ENCODE measurements at regions not wholly inside any gene's neighbourhood (a gene's known extent, or its start where the extent isn't known, plus 50 kb on each side); places are given as distances from the start of the nearest gene placed in this dataset.

DNA sequence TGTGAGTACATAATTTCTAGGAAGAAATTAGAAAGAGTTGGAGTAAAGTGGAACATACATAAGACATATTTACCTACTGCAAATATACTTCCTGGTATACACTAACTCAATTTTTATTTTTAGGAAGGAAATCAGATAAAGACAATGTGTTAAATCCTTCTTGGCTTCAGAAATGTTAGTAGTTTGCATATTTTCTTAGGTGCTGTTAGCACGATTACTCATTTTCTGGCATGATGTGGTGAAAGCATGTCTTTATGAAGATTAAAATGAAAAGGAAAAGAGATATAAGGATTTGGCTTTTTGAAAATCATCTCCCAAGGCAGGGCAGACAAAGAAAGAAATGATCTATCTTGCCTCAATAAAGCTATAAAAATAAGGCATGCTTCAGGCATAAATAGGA, 287.6 kb upstream of the E2F7 start:
- H3K4me3 ChIP-seq (replicated peaks; ENCODE audit: low read depth, low read length): no peak overlapping the region
- TF ChIP-seq CTCF (IDR thresholded peaks at IDR 0.05; ENCODE audit: low read depth, low read length, missing control alignments): no peak
- DNase-seq (ENCODE audit: extremely low read depth, low read depth): no peak

GRCh38 chr12:77351860-77352259, 286.5 kb upstream of the E2F7 start:
- no peak for DNase-seq (ENCODE audit: extremely low read depth, low read depth)
- TF ChIP-seq CTCF (IDR thresholded peaks at IDR 0.05; ENCODE audit: low read depth, low read length, missing control alignments): no peak
- H3K4me3 ChIP-seq (replicated peaks; ENCODE audit: low read depth, low read length): no peak overlapping the region

DNA sequence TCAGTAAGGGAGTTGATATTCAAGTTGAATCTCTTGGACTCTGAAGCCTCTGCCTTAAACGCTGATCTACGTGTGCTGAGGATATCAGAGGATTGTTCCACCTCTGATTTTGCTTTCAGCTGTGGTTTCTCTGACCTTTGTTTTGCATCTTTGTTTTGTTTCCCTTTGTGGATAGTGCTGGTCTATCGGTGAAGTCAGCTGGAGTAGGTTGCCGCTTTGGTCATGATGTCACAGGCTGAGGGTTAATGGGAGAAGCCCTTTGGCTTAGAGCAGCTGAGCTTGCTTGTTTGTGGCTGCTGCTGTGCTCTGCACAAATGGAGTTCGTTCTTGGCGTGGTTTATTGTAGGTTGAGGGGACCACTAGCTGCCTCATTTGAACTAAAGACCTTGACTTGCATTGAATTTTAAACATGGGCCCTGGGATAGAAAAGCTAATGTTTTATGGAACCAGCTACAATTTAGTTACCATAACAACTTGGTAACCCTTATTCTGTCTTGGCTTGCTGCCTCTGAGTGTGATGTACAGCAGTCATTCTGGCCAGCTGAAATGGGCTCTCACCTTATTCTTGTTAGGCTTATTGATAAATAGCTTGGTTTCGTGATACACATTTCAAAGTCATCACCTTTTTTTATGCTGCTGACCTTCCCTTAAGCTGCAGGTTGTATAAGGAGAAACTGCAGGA, 284.5 kb upstream of the E2F7 start:
- no peak for DNase-seq (ENCODE audit: extremely low read depth, low read depth)
- no peak overlapping the region for H3K4me3 ChIP-seq (replicated peaks; ENCODE audit: low read depth, low read length)
- no peak for TF ChIP-seq CTCF (IDR thresholded peaks at IDR 0.05; ENCODE audit: low read depth, low read length, missing control alignments)

DNA sequence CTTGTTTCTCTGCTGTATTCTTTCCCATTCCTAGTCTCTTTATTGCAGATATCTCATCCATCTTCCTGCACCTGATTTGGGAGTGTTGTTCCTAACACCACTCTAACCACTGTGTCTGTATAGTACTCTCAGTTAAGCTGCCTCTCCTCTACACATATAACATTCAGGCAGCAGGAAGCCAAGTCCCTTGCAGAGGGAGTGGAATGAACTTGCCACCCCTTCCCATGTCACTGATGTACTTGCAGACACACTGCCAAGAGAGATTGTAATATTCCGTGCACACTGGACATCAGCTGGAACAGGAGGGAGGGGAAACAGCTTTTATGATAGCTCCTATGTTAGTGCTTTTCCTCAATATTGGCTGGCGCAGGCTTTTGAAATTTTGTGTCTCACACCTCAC, 281.6 kb upstream of the E2F7 start:
- DNase-seq (ENCODE audit: extremely low read depth, low read depth): no peak
- H3K4me3 ChIP-seq (replicated peaks; ENCODE audit: low read depth, low read length): no peak overlapping the region
- no peak for TF ChIP-seq CTCF (IDR thresholded peaks at IDR 0.05; ENCODE audit: low read depth, low read length, missing control alignments)

- no peak for TF ChIP-seq CTCF (IDR thresholded peaks at IDR 0.05; ENCODE audit: low read depth, low read length, missing control alignments)
- H3K4me3 ChIP-seq (replicated peaks; ENCODE audit: low read depth, low read length): no peak overlapping the region
- DNase-seq (ENCODE audit: extremely low read depth, low read depth): no peak
Observed at GRCh38 chr12:77345336-77345735, 280.0 kb upstream of the E2F7 start.

- TF ChIP-seq CTCF (IDR thresholded peaks at IDR 0.05; ENCODE audit: low read depth, low read length, missing control alignments): no peak
- DNase-seq (ENCODE audit: extremely low read depth, low read depth): no peak
Observed at GRCh38 chr12:77344651-77345050, 279.3 kb upstream of the E2F7 start.

DNA sequence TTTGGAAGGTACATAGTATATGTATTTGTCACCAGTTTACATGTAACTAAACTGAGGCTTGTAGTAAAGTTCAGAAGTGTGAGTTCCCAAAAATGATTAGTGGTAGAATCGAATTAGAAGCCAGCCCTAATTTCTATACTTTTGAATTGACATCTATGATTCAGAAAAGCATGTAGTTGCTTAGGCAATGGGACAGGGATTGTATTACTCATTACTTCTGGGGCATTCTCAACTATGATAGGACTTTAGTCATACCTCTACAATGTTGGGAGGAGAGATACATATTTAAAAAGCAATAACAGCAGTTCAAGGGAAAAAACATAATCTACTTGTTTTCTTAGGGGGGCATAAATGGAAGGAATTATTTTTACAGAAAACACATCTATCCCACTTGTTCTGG, 277.9 kb upstream of the E2F7 start:
- no peak overlapping the region for H3K4me3 ChIP-seq (replicated peaks; ENCODE audit: low read depth, low read length)
- TF ChIP-seq CTCF (IDR thresholded peaks at IDR 0.05; ENCODE audit: low read depth, low read length, missing control alignments): no peak
- DNase-seq (ENCODE audit: extremely low read depth, low read depth): no peak

More at GRCh38 chr12:77344651-77345050, 279.3 kb upstream of the E2F7 start:
- H3K4me3 ChIP-seq (replicated peaks; ENCODE audit: low read depth, low read length): no peak overlapping the region
